ENCODE measurements at regions not wholly inside any gene's neighbourhood (a gene's known extent, or its start where the extent isn't known, plus 50 kb on each side); places are given as distances from the start of the nearest gene placed in this dataset.

GRCh38 chr7:126119981-126120380 lies 1132.8 kb downstream of the GRM8 start:
- no peak for DNase-seq (ENCODE audit: low spot score)
- H3K4me1 ChIP-seq (replicated peaks), result no peaks in the 10 kb centered on the region
- no peaks in the 10 kb centered on the region for H3K27me3 ChIP-seq (replicated peaks; ENCODE audit: insufficient read depth)
- no peak overlapping the region for H3K27ac ChIP-seq
- no peaks in the 10 kb centered on the region for H3K9me3 ChIP-seq
- WGBS, result 59% methylated on average over 1 of the region's 1 CpG
- intact Hi-C loops (cut with DNase I), result no loop called here
- no peaks in the 10 kb centered on the region for H3K36me3 ChIP-seq
- no peak for TF ChIP-seq POLR2AphosphoS5 (IDR thresholded peaks at IDR 0.05)
- TF ChIP-seq POLR2A (IDR thresholded peaks at IDR 0.05), result no peak
- TF ChIP-seq CTCF (IDR thresholded peaks at IDR 0.05), result no peak
- no peak overlapping the region for H3K4me3 ChIP-seq

GRCh38 chr7:126103582-126103981 lies 1149.2 kb downstream of the GRM8 start:
- TF ChIP-seq POLR2A (IDR thresholded peaks at IDR 0.05), result no peak
- TF ChIP-seq CTCF (IDR thresholded peaks at IDR 0.05), result no peak
- no peak for TF ChIP-seq POLR2AphosphoS5 (IDR thresholded peaks at IDR 0.05)
- no peak overlapping the region for H3K4me3 ChIP-seq
- H3K27me3 ChIP-seq (replicated peaks; ENCODE audit: insufficient read depth), result no peaks in the 10 kb centered on the region
- intact Hi-C loops (cut with DNase I), result no loop called here
- no peaks in the 10 kb centered on the region for H3K9me3 ChIP-seq
- no peak for DNase-seq (ENCODE audit: low spot score)
- WGBS, result 62% methylated on average over 1 of the region's 1 CpG
- H3K4me1 ChIP-seq (replicated peaks), result no peaks in the 10 kb centered on the region
- H3K27ac ChIP-seq, result no peak overlapping the region
- no peaks in the 10 kb centered on the region for H3K36me3 ChIP-seq

- no peak for DNase-seq (ENCODE audit: low spot score)
- Histone ChIP-seq H3K27ac (no peak overlapping the region), H3K4me1 (replicated peaks) (no peaks in the 10 kb centered on the region), H3K9me3 (no peaks in the 10 kb centered on the region), H3K36me3 (no peaks in the 10 kb centered on the region), H3K27me3 (replicated peaks; ENCODE audit: insufficient read depth) (no peaks in the 10 kb centered on the region), H3K4me3 (no peak overlapping the region)
- TF ChIP-seq CTCF (IDR thresholded peaks at IDR 0.05) (no peak), POLR2AphosphoS5 (IDR thresholded peaks at IDR 0.05) (no peak), POLR2A (IDR thresholded peaks at IDR 0.05) (no peak)
- intact Hi-C loops (cut with DNase I), result no loop called here
Observed at GRCh38 chr7:126083014-126083413, 1153.4 kb upstream of the POT1 start.

DNA sequence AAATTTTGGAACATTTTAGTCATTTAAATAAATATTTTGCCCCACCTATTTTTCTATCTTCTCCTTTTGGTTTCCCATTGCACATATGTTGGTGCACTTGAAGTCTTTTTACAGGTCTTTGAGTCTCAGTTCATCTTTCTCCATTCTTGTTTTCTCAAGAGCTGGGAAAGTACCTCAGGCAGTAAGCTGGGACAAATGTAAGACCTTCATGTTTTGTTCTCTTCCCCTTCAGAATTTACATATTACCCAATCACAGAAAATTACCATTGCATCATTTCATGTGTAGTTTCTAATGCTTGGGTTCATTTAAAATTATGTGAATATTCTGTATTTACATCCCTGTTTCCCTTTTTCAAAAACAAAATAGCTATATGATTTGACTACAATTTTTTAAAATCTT lies 1150.0 kb upstream of the POT1 start:
- H3K27me3 ChIP-seq (replicated peaks; ENCODE audit: insufficient read depth), result no peaks in the 10 kb centered on the region
- TF ChIP-seq CTCF (IDR thresholded peaks at IDR 0.05) (no peak), POLR2A (IDR thresholded peaks at IDR 0.05) (no peak), POLR2AphosphoS5 (IDR thresholded peaks at IDR 0.05) (no peak)
- no peaks in the 10 kb centered on the region for H3K36me3 ChIP-seq
- no peak overlapping the region for H3K27ac ChIP-seq
- DNase-seq (ENCODE audit: low spot score), result no peak
- no peaks in the 10 kb centered on the region for H3K9me3 ChIP-seq
- H3K4me1 ChIP-seq (replicated peaks), result no peaks in the 10 kb centered on the region
- H3K4me3 ChIP-seq, result no peak overlapping the region
- intact Hi-C loops (cut with DNase I), result no loop called here

- no peak overlapping the region for H3K4me3 ChIP-seq
- no peaks in the 10 kb centered on the region for H3K9me3 ChIP-seq
- no peaks in the 10 kb centered on the region for H3K27me3 ChIP-seq (replicated peaks; ENCODE audit: insufficient read depth)
- H3K27ac ChIP-seq, result no peak overlapping the region
- TF ChIP-seq CTCF (IDR thresholded peaks at IDR 0.05) (no peak), POLR2AphosphoS5 (IDR thresholded peaks at IDR 0.05) (no peak), POLR2A (IDR thresholded peaks at IDR 0.05) (no peak)
- no peaks in the 10 kb centered on the region for H3K4me1 ChIP-seq (replicated peaks)
- intact Hi-C loops (cut with DNase I), result no loop called here
- no peak for DNase-seq (ENCODE audit: low spot score)
- H3K36me3 ChIP-seq, result no peaks in the 10 kb centered on the region
- 64% methylated on average over 3 of the region's 3 CpGs for WGBS
Observed at GRCh38 chr7:126079151-126079550, 1149.5 kb upstream of the POT1 start.

Measured in prostate gland (tissue), 2 donors.